Activated CD4-positive, alpha-beta T cell treated with anti-CD3 and anti-CD28 coated beads, Interleukin-2, amount 10 ng/mL, durations not matched to agents 7 days and 5 days (primary cell): ENCODE measurements at regions not wholly inside any gene's neighbourhood (a gene's known extent, or its start where the extent isn't known, plus 50 kb on each side); places are given as distances from the start of the nearest gene placed in this dataset.

Source experiments
- CTCF ChIA-PET: fragments of 350-600 bp; sonication (Branson Sonifier 250); formaldehyde crosslinking; loops from one replicate; lab custom pipeline; 2021; ENCODE audit warnings: antibody characterized with exemption; lab: Charles Lee
- POLR2A ChIA-PET: fragments of 350-600 bp; sonication (Branson Sonifier 250); formaldehyde crosslinking; loops from one replicate; lab custom pipeline; 2021; ENCODE audit warnings: antibody characterized with exemption; lab: Charles Lee
- DNase-seq: peaks from one replicate; pipeline ENCODE4 v3.0.0-alpha.2; 2020
- H3K27ac Mint-ChIP-seq: one replicate; pipeline ENCODE4 v1.8.0; 2021; ENCODE audit warnings: mild to moderate bottlenecking, moderate library complexity, mixed read lengths
- H3K27me3 Mint-ChIP-seq: one replicate; pipeline ENCODE4 v1.8.0; 2021; ENCODE audit warnings: mixed read lengths
- H3K36me3 Mint-ChIP-seq: one replicate; pipeline ENCODE4 v1.8.0; 2021; ENCODE audit warnings: low read depth, mixed read lengths
- H3K4me1 Mint-ChIP-seq: one replicate; pipeline ENCODE4 v1.8.0; 2021; ENCODE audit warnings: mixed read lengths
- H3K4me3 Mint-ChIP-seq: one replicate; pipeline ENCODE4 v1.8.0; 2021; ENCODE audit warnings: mild to moderate bottlenecking, moderate library complexity, mixed read lengths
- H3K9me3 Mint-ChIP-seq: one replicate; pipeline ENCODE4 v1.8.0; 2021; ENCODE audit warnings: mixed read lengths

DNA sequence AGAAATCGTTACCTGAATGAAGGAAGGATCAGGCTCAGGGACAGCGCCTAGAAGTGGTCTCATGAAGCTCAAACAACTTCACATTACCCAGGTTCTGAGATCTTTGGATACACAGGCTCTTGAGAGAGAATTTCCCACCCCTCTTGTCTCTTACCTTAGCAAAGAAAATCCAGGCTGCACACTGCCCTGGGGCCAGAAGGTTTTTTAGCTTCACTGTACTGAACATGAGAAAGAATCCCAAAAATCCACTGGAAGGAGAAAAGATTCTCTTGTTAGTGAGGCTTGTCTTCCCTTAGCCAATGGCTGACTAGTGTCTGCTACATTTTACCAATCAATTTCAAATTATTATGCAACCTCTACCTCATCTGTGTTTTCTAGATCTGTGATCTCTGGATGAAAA is 101.0 kb upstream of the RIOK3 start:
- Mint-ChIP-seq H3K36me3 (peaks cover 23% of the 10 kb centered on the region), H3K27me3 (no peaks in the 10 kb centered on the region), H3K4me3 (no peak overlapping the region), H3K4me1 (no peaks in the 10 kb centered on the region), H3K9me3 (peaks cover 10% of the 10 kb centered on the region), H3K27ac (no peak overlapping the region)
- ChIA-PET CTCF (interaction anchor here (1.4 kb wide), 2 partner anchors 14 to 220 kb away, joined by 3 read pairs; no protein-coding TSS in a partner anchor), POLR2A (no interaction called here)
- DNase-seq, result no peak

DNA sequence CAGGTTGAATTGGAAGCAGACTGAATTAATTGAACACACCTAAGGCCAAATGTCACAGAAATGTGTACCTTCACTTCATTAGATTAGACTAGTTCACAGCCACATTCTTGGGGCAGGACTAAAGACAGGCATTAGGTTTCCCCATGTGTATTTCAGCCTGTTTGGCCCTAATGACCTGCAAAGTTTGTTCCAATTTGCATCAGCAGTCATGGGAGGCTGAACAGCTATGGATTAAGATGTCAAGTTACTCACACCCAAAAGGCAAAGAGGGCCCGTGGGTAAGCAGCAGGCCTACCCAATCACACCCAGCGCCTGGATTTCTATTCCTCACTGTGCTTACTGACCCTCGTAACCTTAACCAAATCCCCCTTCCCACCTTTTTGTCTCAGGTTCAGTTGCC is 99.6 kb upstream of the RIOK3 start:
- Mint-ChIP-seq H3K4me3 (no peak overlapping the region), H3K9me3 (peaks cover 10% of the 10 kb centered on the region), H3K27me3 (no peaks in the 10 kb centered on the region), H3K27ac (no peak overlapping the region), H3K36me3 (peaks cover 23% of the 10 kb centered on the region), H3K4me1 (peaks cover 14% of the 10 kb centered on the region)
- CTCF ChIA-PET, result interaction anchor here (0.5 to 1.4 kb wide), 2 partner anchors 12 to 113 kb away, joined by 3 read pairs; no protein-coding TSS in a partner anchor
- POLR2A ChIA-PET, result no interaction called here
- no peak for DNase-seq

DNA sequence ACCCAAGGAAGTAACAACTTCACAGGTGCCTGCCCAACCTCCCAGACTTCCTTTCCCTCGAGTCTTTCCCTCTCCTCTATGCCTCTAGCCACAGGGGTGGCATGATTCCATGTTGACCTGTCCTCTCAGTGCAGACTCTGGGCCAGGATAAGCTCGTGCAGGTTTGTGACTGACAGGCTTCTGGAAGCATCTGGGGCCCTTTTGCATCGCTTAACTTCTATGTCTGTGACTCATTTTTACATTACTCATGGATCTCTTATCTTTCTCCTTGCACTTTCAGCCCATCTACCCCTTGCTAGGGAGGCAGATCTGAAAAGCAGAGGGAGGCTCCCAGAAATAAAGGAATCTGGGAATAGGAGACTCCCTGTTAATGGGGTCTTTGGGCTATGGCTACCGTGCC is 98.5 kb upstream of the RIOK3 start:
- POLR2A ChIA-PET, result no interaction called here
- no peak for DNase-seq
- Mint-ChIP-seq H3K27me3 (no peaks in the 10 kb centered on the region), H3K36me3 (peaks cover 15% of the 10 kb centered on the region), H3K27ac (no peak overlapping the region), H3K9me3 (peaks cover 5% of the 10 kb centered on the region), H3K4me1 (peaks cover 26% of the 10 kb centered on the region), H3K4me3 (no peak overlapping the region)
- CTCF ChIA-PET, result interaction anchor here (1.0 kb wide), 1 partner anchor 175 kb away, joined by 3 read pairs; no protein-coding TSS in a partner anchor

DNA sequence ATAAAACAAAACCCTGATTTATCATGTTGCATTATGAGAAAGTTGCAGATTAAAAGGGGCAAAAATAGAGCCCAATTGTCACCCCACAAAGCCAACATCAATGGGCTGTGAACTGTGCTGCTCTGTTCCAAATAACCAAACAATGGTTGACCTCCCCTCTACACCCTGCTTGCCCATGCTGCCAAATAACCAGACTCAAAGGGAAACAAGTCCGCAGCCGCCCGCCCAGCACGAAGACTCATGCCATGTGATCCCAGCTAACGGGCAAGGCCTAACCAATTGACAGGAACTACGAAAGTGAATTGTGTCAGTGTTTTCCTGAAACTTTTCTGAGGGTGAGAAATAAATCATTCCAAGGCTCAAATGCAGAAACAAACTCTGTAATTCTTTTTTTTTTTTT is 97.9 kb upstream of the RIOK3 start:
- ChIA-PET CTCF (no interaction called here), POLR2A (no interaction called here)
- Mint-ChIP-seq H3K27me3 (no peaks in the 10 kb centered on the region), H3K4me3 (no peak overlapping the region), H3K27ac (no peak overlapping the region), H3K36me3 (peaks cover 10% of the 10 kb centered on the region), H3K9me3 (no peaks in the 10 kb centered on the region), H3K4me1 (peaks cover 27% of the 10 kb centered on the region)
- DNase-seq, result no peak

DNA sequence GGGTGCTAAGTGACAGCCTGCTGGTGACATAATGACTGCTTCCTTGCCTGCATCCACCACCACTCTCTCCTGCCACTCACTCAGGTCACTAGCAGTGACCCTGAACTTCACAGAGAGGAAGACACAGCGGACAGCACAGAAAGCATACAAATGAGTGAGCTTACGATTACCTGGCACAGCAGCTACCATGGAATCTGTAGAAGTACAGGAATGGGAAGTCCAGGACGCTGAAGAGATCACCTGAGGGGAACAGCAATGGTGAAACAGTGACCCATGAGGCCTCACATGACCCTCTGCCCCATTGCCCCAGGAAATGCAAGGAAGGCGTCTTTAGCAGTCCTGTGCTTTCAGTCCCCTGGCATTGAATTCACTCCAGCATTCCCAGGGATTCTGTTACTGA is 96.7 kb upstream of the RIOK3 start:
- H3K4me1 Mint-ChIP-seq, result peaks cover 27% of the 10 kb centered on the region
- ChIA-PET CTCF (no interaction called here), POLR2A (no interaction called here)

DNA sequence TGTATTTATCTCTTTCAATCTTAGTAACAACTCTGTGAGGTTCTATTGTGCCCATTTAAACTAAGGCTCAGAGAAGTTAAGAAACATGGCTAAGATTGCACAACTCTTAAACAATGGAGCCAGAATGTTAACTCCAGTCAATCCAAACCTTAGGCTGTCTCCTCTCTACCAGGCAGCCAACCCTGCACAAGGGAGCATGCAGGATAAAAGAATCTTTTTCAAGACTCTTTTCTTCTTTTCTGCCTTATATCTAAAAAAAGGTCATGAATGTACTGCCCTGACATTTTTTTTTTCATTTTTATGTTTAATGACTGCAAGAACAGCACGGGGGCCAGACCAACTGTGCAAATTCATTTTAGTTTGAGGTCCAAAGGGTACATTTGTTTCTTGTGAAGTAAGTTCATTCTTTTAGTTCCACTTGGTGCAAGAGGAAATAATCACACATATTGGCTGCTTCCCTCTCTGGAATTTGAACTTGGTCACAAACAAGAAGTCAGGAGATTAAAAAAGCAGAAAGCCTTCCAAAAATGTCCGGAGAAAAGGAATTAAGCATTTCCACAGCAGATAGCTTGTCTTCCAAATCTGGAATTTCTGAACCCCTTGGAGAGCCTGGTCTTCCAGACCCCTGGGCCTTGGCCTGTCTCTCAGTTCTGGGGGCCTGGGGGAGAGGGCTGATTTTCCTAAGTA is 96.0 kb upstream of the RIOK3 start:
- ChIA-PET POLR2A (no interaction called here), CTCF (interaction anchor here (5.3 kb wide), 1 partner anchor 226 kb away, joined by 25 read pairs; no protein-coding TSS in a partner anchor)
- no peaks in the 10 kb centered on the region for H3K27me3 Mint-ChIP-seq
- no peak for DNase-seq
- peaks cover 27% of the 10 kb centered on the region for H3K4me1 Mint-ChIP-seq
- H3K4me3 Mint-ChIP-seq, result no peak overlapping the region
- H3K27ac Mint-ChIP-seq, result no peak overlapping the region
- H3K36me3 Mint-ChIP-seq, result no peaks in the 10 kb centered on the region
- H3K9me3 Mint-ChIP-seq, result no peaks in the 10 kb centered on the region

More for the DNA sequence above, 96.7 kb upstream of the RIOK3 start:
- no peaks in the 10 kb centered on the region for H3K27me3 Mint-ChIP-seq
- no peaks in the 10 kb centered on the region for H3K9me3 Mint-ChIP-seq
- no peak for DNase-seq
- H3K4me3 Mint-ChIP-seq, result no peak overlapping the region
- peaks cover 4% of the 10 kb centered on the region for H3K36me3 Mint-ChIP-seq
- no peak overlapping the region for H3K27ac Mint-ChIP-seq

DNA sequence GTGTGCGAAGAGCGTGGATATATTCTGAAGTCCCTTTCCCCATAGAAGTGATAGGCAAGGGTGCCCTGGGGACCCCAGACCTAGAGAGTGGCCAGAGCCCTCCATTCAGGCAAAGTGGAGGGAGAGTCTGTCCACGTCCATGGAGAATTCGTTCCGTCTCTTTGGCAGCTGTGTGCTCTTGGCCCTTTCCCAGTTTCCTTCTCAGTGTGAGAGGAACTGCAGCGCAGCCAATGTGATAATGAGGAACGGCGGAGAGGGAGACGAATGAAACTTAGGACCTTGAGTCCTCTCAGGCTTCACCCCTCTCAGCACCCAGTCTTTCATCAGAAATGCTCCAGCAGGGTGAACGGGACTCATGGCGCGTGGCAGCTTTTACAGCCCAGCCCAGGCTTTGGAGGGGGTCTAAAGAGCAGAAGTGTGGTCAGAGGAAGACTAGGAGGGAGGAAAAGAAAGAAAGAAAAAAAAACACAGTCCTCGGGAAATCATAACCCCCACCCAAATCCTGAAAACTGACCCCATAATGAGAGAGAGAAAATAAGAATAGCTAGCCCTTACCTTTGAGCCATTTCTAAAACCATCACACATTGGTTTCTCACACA is 95.0 kb upstream of the RIOK3 start:
- Mint-ChIP-seq H3K4me3 (peak overlapping the region; percentile 41), H3K9me3 (no peaks in the 10 kb centered on the region), H3K27me3 (no peaks in the 10 kb centered on the region), H3K27ac (peak overlapping the region; percentile 89), H3K4me1 (peaks cover 27% of the 10 kb centered on the region), H3K36me3 (no peaks in the 10 kb centered on the region)
- ChIA-PET CTCF (interaction anchor here (0.6 to 5.3 kb wide), 7 partner anchors 8 to 227 kb away, joined by 3 to 25 read pairs (median 4); no protein-coding TSS in a partner anchor), POLR2A (no interaction called here)
- DNase-seq, result no peak

DNA sequence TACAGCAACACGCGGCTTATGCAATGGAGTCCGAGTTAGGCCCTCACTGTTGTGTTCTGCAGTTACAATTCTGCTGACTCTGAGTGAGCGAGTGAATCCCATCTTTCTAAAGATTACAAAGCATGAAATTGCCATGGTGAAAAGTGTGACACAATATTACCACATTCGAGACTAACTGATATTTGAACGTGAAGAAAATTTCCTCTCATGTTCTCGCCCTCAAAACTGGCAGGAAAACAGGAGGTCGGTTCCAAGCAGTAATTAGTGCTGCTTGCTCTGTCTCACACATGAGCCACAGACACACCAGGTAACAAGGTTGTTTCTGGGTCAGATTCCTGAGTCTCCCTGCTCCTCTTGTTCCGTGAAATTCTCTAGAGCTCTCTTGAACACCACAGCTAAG is 93.7 kb upstream of the RIOK3 start:
- ChIA-PET CTCF (interaction anchor here (0.7 to 5.3 kb wide), 6 partner anchors 14 to 422 kb away, joined by 3 to 25 read pairs (median 4); no protein-coding TSS in a partner anchor), POLR2A (no interaction called here)
- Mint-ChIP-seq H3K4me3 (no peak overlapping the region), H3K27ac (peak overlapping the region; percentile 89), H3K4me1 (peaks cover 27% of the 10 kb centered on the region), H3K27me3 (no peaks in the 10 kb centered on the region), H3K9me3 (no peaks in the 10 kb centered on the region), H3K36me3 (no peaks in the 10 kb centered on the region)
- DNase-seq, result no peak

DNA sequence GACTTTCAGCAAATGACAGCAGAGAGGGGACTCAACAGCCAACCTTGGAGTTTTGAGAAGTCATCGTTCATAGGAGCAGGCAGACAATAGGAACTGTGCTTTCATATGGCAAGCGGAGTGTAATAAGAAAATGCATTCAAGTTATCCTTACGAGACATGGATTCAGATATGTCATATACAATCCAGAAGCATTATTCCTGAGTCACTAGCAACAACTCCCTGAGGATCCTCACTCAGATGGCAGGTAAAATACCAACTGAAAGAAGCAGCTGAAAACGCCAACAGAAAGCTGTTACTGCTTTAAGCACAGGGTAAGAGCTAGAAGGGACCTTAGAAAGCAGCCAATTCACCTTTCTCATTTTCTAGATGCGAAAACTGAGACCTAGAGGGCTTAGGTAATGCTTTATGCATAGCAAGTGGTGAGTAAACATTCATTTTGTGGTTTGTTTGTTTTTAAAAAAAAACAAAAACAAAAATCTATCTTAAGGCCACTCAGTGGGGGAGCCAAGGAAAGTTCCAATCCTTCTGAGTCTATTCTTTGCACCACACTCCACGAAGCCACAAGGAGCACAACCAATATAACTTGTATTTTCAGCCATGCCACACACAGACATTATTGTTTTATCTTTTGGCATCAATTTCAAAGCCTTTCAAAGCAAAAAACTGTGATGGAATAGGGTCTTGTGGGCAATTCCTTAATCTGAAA is 89.1 kb upstream of the RIOK3 start:
- Mint-ChIP-seq H3K4me1 (peaks cover 7% of the 10 kb centered on the region), H3K4me3 (no peak overlapping the region), H3K36me3 (no peaks in the 10 kb centered on the region), H3K9me3 (no peaks in the 10 kb centered on the region), H3K27me3 (no peaks in the 10 kb centered on the region), H3K27ac (no peak overlapping the region)
- no peak for DNase-seq
- POLR2A ChIA-PET, result no interaction called here
- CTCF ChIA-PET, result no interaction called here

DNA sequence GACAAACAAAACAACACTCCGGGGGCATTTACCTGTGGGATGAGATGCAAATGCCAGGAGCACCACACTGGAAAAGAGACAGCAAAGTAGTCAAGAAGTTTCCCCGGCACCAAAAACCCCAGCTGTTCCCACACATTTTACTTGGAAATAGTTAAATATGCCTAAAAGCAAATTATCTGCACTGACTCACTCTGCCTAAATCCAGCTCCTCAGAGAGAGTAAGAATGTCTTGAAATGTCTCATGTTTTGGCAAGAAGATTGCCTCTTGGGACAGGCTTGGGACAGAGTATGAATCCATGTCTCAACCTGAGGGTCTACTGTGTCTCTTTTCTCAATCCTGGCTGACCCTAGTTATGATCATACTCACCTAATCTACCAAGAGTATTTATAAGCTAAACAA is 87.5 kb upstream of the RIOK3 start:
- Mint-ChIP-seq H3K4me3 (no peak overlapping the region), H3K27me3 (no peaks in the 10 kb centered on the region), H3K4me1 (no peaks in the 10 kb centered on the region), H3K9me3 (no peaks in the 10 kb centered on the region), H3K36me3 (no peaks in the 10 kb centered on the region), H3K27ac (no peak overlapping the region)
- ChIA-PET POLR2A (no interaction called here), CTCF (interaction anchor here (0.9 kb wide), 1 partner anchor 13 kb away, joined by 3 read pairs; no protein-coding TSS in a partner anchor)
- DNase-seq, result no peak

DNA sequence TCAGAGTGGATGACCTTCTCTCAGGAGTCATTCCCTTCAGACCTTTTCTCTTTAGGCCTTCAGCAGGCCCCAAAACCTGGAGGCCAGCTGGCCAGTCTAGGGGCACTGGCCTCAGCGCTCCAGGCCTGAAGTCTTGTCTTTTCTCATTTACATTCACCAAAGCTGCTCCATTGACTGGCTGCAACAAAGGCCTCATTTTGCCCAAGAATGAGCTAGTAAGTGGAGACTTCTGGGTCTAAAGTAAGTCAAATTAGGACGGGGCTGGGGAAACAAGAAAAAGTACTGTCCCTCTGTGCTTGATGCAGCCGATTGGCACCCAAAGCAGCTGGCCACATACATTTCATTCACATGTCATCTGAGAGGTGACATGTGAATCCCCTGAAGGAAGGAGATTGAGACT is 83.8 kb upstream of the RIOK3 start:
- Mint-ChIP-seq H3K4me1 (no peaks in the 10 kb centered on the region), H3K27ac (no peak overlapping the region), H3K36me3 (no peaks in the 10 kb centered on the region), H3K4me3 (no peak overlapping the region), H3K27me3 (no peaks in the 10 kb centered on the region), H3K9me3 (no peaks in the 10 kb centered on the region)
- ChIA-PET CTCF (interaction anchor here (0.6 to 2.1 kb wide), 3 partner anchors 10 to 647 kb away, joined by 3 to 8 read pairs (median 4); no protein-coding TSS in a partner anchor), POLR2A (no interaction called here)
- no peak for DNase-seq

DNA sequence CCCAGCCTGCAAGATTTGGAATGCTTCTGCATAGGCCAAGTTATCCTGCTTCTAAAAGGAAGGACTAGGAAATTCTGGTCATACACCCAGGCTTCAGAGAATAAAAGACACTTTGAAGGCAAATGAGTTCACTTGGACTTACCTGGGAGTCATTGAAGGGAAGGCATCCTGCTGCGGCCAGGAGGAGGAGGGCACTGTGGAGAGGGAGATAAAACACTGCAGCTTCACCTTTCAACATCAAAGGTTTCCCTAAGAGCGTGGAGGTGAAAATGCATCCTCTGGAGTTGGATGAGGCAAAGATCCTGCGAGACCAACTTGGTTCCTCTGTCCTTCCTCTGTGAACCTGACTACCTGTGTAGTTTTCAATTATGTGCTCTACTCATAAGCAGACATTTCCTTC is 79.5 kb upstream of the RIOK3 start:
- H3K4me1 Mint-ChIP-seq, result peaks cover 14% of the 10 kb centered on the region

More for the DNA sequence above, 79.5 kb upstream of the RIOK3 start:
- Mint-ChIP-seq H3K9me3 (no peaks in the 10 kb centered on the region), H3K36me3 (no peaks in the 10 kb centered on the region), H3K27me3 (no peaks in the 10 kb centered on the region), H3K4me3 (no peak overlapping the region), H3K27ac (no peak overlapping the region)
- CTCF ChIA-PET, result interaction anchor here (0.7 kb wide), 1 partner anchor 12 kb away, joined by 3 read pairs; no protein-coding TSS in a partner anchor
- no peak for DNase-seq
- POLR2A ChIA-PET, result no interaction called here
